Mucosa of gallbladder (tissue), 1 donor: ENCODE measurements at regions not wholly inside any gene's neighbourhood (a gene's known extent, or its start where the extent isn't known, plus 50 kb on each side); places are given as distances from the start of the nearest gene placed in this dataset.

Source experiments
- DNase-seq: peaks from one replicate; pipeline ENCODE4 v3.0.0-alpha.2; 2020; ENCODE audit warnings: low spot score
- donor health status: DM: no; HTN: no; CAD: no.

DNA sequence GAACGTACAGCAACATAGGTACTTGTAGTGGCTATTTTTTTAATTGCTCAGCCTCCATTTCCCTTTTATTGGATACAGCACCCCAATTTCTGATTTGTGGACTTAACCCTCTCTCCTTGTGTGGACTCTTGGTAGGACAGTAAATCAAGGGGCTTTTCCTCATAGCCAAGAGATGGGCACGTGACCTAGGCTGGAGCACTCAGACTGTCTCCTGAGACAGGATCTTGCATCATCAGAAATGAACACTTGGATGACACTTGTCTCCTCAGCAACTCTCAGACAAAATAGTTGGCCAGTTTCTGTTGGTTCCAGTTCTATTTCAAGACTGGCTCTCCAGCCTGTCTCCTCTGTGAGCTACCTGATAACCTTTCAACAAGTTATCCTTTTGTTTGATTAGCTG is 112.9 kb upstream of the ZNF678 start:
- DNase-seq: no peak

GRCh38 chr1:227449741-227450441 is 113.5 kb upstream of the ZNF678 start:
- DNase-seq: no peak

- no peak for DNase-seq
Measured at GRCh38 chr1:227449051-227449450, 114.3 kb upstream of the ZNF678 start.

DNA sequence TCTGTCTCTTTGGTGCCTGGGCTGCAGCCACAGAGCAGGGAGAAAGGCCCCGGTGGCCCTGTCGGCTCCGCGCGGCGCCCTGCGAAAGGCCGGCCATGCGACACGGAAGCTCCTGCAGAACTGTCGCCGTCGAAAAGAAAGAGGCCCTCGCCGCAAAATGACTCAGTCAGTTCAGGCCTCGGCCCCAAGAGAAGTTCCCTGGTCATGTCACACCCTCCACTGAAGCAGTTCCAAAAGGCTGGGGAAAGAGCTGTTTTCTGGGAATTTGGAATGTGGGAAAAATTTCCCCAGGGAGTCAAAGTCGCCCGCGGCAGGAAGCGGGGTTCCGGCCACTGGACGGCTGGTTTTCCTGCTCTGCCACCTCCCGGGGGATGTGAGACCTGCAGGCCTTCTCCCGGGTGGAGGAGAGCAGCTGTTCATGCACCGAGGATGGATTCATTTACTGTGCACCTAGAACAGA is 115.8 kb upstream of the ZNF678 start:
- no peak for DNase-seq

DNA sequence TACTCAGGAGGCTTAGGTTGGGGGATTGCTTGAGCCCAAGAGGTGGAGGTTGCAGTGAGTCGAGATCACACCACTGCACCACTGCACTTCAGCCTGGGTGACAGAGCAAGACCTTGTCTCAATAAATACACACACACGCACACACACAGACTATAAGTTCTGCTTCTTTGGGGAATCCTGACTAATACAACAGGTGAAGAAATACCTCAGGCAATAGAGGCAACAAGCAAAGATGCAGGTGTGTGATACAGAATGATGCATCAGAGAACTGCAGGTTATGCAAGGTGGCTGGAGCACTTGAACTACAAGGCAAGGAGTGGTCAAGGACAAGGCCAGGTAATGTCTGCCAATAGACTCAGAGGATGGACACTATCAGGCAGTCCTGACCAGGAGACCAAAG is 117.6 kb upstream of the ZNF678 start:
- DNase-seq: no peak

DNA sequence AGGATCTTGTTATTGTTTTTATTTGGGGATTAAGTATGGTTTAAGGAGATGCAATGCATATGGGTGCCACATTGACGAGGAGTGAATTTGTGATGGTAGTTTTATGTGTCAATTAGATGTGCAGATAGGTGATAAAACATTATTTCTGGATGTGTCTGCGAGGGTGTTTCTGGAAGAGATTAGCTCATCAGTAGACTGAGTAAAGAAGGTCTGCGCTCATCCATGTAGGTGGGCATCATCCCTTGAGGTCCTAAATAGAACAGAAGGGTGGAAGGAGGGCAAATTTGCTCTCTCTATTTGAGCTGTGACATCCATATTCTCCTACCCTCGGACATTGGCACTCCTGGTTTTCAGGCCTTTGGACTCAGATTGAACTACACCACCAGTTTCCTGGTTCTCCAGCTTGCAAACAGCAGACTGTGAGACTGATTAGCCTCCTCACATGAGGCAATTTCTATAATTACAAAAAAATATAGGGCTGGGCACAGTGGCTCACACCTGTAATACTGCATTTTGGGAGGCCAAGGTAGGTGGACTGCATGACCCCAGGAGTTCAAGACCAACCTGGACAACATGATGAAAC is 118.2 kb upstream of the ZNF678 start:
- no peak for DNase-seq

DNA sequence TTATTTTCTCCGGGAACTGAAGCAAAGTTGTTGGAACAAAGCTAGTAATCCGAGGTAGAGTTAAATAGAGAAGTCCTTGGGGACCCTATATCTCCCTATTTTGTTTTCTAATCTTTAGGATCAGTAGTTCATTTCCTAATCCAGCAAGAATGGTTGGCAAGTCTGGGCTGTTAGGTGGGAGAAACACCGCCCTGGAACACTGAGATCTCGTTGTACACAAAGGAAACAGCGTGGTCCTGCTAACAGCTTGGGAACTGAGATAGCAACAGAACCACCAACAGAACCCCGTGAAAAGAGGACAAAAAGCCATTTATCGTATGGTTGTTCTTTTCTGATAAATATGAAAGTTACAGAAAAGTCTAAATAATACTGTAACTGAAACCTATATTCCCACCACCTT is 121.9 kb upstream of the CDC42BPA start:
- no peak for DNase-seq

- no peak for DNase-seq
Measured at GRCh38 chr1:227437495-227438008, 119.3 kb upstream of the CDC42BPA start.

DNA sequence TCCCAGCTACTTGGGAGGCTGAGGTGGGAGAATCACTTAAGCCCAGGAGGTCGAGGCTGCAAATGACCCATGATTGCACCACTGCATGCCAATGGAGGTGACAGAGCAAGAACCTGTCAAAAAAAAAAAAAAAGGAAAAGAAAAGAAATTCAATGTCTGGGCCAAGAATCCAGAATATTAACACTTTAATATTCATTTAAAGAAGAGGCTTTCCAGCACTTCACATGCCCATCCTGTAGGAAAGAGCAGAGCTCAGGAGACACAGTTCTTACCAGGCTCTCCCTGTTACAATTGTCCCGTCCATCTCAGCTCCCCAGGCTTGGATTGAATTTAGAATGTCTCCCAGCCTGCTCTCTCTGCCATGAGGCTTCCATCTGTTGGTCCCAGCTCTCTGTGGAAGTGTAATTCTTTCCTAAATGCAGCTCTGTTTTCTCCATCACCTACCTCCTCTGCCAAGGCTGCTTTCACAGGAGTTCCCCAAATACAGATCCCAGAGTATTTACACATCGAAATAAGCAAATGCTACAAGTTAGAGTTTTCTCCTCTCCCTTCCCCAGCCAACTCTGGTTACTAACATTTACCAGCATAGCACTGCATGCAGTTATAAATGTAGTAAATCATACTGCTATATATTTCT is 116.6 kb upstream of the CDC42BPA start:
- DNase-seq: no peak

GRCh38 chr1:227433663-227434341 is 115.5 kb upstream of the CDC42BPA start:
- no peak for DNase-seq

- DNase-seq: no peak
Measured at GRCh38 chr1:227432981-227433380, 114.7 kb upstream of the CDC42BPA start.

DNA sequence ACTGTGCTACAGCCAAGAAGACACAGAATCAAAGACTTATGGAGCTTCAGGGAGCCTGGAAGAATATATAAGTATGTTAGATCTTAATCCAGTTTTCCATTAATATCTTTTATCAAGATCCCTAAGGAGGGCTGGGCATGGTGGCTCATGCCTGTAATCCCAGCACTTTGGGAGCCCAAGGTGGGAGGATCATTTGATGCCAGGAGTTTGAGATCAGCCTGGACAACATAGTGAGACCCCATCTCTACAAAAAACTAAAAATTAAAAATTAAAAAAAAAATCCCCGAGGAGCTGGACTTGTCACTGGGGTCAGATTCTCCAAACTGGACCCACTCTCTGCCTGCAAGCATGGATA is 113.9 kb upstream of the CDC42BPA start:
- DNase-seq: no peak

- no peak for DNase-seq
Measured at GRCh38 chr1:227429447-227430359, 111.4 kb upstream of the CDC42BPA start.

DNA sequence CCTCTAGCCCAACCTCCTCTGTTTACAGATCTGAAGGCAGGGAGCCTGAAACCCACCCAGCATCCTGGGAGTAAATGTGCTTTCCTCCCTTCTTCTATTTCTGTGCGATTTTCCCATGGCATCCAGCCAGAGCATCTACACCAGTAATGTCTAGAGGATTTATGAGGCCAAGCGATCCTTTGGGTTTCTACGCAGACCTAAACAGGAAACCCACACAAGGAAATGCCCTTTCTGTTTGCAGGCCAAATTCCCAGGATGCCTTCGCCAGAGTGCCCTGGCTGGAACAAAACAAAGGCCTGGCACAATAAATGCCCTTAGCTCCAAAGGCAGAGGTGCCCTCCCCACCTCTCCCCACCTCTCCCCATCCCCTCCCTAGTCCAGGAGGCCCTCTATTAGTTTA is 110.5 kb upstream of the CDC42BPA start:
- DNase-seq: peak; percentile 85

DNA sequence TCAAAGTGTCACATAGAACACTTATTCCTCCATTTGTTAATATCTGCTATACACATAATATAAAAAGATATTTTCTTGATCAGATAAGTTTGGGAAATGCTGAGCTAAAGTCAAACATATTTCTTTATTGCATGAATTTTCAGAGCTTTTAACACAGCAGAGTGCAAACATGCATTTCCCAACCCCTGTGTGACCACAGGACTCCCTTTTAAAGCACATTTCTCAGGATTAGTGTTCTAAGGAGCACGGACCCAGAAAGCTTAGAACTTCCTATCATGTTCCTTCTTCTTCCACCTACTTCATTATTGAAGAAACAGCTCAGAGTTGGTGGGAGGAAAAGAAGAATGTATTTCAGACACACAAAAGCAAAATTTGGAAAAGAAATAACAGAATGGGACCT is 109.1 kb upstream of the CDC42BPA start:
- no peak for DNase-seq

DNA sequence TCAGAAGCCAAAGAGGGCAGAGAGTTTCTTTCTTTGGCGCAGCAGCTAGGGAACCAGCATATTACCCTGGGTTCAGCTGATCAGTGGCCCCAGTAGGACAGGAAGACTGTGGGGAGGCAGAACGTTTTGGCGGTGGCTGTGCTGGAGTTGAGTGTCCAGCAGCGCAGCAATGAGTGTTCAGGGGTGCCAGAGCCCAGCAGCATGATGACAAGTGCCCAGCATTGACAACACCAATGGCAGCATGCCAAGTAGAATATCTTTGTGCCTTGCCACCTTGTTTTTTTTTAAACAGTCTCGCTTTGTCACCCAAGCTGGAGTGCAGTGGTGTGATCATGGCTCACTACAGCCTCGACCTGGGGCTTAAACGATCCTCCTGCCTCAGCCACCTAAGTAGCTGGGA is 106.7 kb upstream of the CDC42BPA start:
- no peak for DNase-seq

- DNase-seq: no peak
Measured at GRCh38 chr1:227424159-227424680, 105.9 kb upstream of the CDC42BPA start.

GRCh38 chr1:227422581-227422980 is 104.3 kb upstream of the CDC42BPA start:
- DNase-seq: no peak

DNA sequence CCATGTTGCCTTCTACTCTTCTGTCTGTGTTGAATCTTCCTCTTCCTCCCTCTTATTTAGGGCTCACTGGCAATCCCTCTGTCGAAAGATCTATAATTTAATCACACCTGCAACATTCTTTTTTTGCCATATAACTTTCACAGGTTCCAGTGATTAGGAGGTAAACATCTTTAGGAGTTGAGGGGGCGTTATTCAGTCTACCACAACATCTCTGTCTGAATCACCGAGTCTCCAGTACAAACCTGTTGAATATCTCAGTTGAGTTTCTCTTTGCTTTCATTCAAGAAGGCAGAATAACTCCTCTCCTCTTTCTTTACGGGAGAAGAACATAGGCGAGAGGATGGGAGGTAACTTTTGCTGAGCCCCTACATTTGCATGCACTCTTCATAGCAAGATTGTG is 101.9 kb upstream of the CDC42BPA start:
- DNase-seq: no peak

- no peak for DNase-seq
Measured at GRCh38 chr1:227417756-227418480, 99.6 kb upstream of the CDC42BPA start.
